ENCODE measurements at regions not wholly inside any gene's neighbourhood (a gene's known extent, or its start where the extent isn't known, plus 50 kb on each side); places are given as distances from the start of the nearest gene placed in this dataset.

DNA sequence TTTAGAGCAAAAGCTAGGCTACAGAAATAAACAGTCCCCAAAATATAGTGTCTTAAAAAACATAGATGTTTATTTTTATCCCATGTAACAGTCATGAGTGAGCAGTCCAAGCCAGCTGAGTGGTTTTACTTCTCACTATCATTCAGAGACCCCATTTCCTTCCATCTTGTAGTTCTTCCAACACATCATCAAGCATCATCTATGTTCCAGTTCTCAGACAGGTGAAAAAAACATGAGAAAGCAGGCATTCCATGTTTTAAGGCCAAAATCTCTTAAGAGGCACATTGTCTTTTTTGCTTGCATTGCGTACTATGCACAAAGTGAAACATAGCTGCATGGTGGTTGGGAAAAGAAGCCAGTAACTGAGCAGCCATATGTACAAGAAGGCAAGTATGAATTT is 128.6 kb downstream of the ATOH1 start:
- Histone ChIP-seq H3K4me1 (ENCODE audit: insufficient read depth, low read length) (no peaks in the 10 kb centered on the region), H3K27ac (ENCODE audit: low read depth, low read length) (no peak overlapping the region), H3K9me3 (ENCODE audit: insufficient read depth, low read depth, low read length) (no peaks in the 10 kb centered on the region), H3K27me3 (ENCODE audit: insufficient read depth, low read length) (no peaks in the 10 kb centered on the region), H4K20me1 (ENCODE audit: insufficient read depth, low read length) (no peaks in the 10 kb centered on the region), H3K9ac (ENCODE audit: low read length) (no peak overlapping the region), H3K79me2 (ENCODE audit: insufficient read depth, low read length) (no peaks in the 10 kb centered on the region), H3K4me3 (ENCODE audit: insufficient read depth, low read depth, low read length) (no peak overlapping the region), H3K36me3 (ENCODE audit: insufficient read depth, low read length) (no peaks in the 10 kb centered on the region), H2AFZ (ENCODE audit: low read depth, low read length) (no peak overlapping the region), H3K4me2 (ENCODE audit: low read length) (no peak overlapping the region)
- no peak for DNase-seq (ENCODE audit: low read depth)
- Mint-ChIP-seq H3K27me3 (ENCODE audit: low read depth, unreplicated experiment) (no peaks in the 10 kb centered on the region), H3K9me3 (ENCODE audit: unreplicated experiment) (no peaks in the 10 kb centered on the region), H3K4me1 (ENCODE audit: low read depth, unreplicated experiment) (no peaks in the 10 kb centered on the region), H3K36me3 (ENCODE audit: low read depth, unreplicated experiment) (no peaks in the 10 kb centered on the region), H3K4me3 (ENCODE audit: unreplicated experiment) (no peak overlapping the region), H3K27ac (ENCODE audit: unreplicated experiment) (no peak overlapping the region)
- TF ChIP-seq CTCF (IDR thresholded peaks at IDR 0.05; ENCODE audit: insufficient read depth, low read depth, low read length) (no peak), EZH2 (IDR thresholded peaks at IDR 0.05; ENCODE audit: insufficient read depth, low read length) (no peak)
- no peak for FAIRE-seq

- no peak for FAIRE-seq
- no peak overlapping the region for H3K4me2 ChIP-seq (ENCODE audit: low read length)
- H3K4me3 Mint-ChIP-seq (ENCODE audit: unreplicated experiment), result no peak overlapping the region
Measured at GRCh38 chr4:93960450-93960849, 131.9 kb downstream of the ATOH1 start.

More at GRCh38 chr4:93960450-93960849, 131.9 kb downstream of the ATOH1 start:
- H3K36me3 Mint-ChIP-seq (ENCODE audit: low read depth, unreplicated experiment), result no peaks in the 10 kb centered on the region
- no peak for DNase-seq (ENCODE audit: low read depth)
- no peak for TF ChIP-seq EZH2 (IDR thresholded peaks at IDR 0.05; ENCODE audit: insufficient read depth, low read length)
- TF ChIP-seq CTCF (IDR thresholded peaks at IDR 0.05; ENCODE audit: insufficient read depth, low read depth, low read length), result no peak
- Histone ChIP-seq H3K9me3 (ENCODE audit: insufficient read depth, low read depth, low read length) (no peaks in the 10 kb centered on the region), H3K9ac (ENCODE audit: low read length) (no peak overlapping the region), H3K27ac (ENCODE audit: low read depth, low read length) (no peak overlapping the region), H3K79me2 (ENCODE audit: insufficient read depth, low read length) (no peaks in the 10 kb centered on the region), H4K20me1 (ENCODE audit: insufficient read depth, low read length) (no peaks in the 10 kb centered on the region), H3K4me3 (ENCODE audit: insufficient read depth, low read depth, low read length) (no peak overlapping the region), H3K27me3 (ENCODE audit: insufficient read depth, low read length) (no peaks in the 10 kb centered on the region), H3K4me1 (ENCODE audit: insufficient read depth, low read length) (no peaks in the 10 kb centered on the region), H3K36me3 (ENCODE audit: insufficient read depth, low read length) (no peaks in the 10 kb centered on the region), H2AFZ (ENCODE audit: low read depth, low read length) (no peak overlapping the region)
- no peaks in the 10 kb centered on the region for H3K4me1 Mint-ChIP-seq (ENCODE audit: low read depth, unreplicated experiment)
- no peaks in the 10 kb centered on the region for H3K9me3 Mint-ChIP-seq (ENCODE audit: unreplicated experiment)
- no peaks in the 10 kb centered on the region for H3K27me3 Mint-ChIP-seq (ENCODE audit: low read depth, unreplicated experiment)
- no peak overlapping the region for H3K27ac Mint-ChIP-seq (ENCODE audit: unreplicated experiment)
